Stimulated activated CD8-positive, alpha-beta memory T cell treated with anti-CD3 and anti-CD28 coated beads, Interleukin-7, amount 100 ng/mL, for 48 hours (primary cell): ENCODE measurements at regions not wholly inside any gene's neighbourhood (a gene's known extent, or its start where the extent isn't known, plus 50 kb on each side); places are given as distances from the start of the nearest gene placed in this dataset.

ENCODE experiments used
- DNase-seq, 2 donors: peaks; one replicate each; pipeline ENCODE4 v3.0.0-alpha.2; 2020; ENCODE audit warnings: low read depth in 1 of 2; ENCODE audit errors: extremely low read depth in 1 of 2

DNA sequence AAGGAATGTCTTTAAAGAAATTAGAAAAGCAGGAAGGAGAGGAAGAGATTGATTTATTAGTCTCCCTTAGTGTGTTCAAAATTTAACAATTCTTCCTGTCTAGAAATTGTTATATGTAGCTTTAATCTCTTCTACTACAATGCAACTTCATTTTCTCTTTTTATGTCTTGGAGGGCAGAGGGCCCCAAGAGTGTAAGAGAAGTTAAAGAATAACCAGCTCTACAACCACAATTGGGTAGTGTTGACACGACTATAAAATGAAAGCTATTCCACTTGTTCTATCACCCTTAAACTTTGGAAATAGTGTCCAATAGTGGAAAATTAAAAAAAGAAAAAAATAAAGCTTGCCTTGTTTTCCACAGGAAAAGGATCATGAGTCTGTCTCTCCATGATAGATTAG is 82.6 kb upstream of the DPYD start:
- no peak for DNase-seq

GRCh38 chr1:98002288-98002687 is 81.5 kb upstream of the DPYD start:
- no peak for DNase-seq

DNA sequence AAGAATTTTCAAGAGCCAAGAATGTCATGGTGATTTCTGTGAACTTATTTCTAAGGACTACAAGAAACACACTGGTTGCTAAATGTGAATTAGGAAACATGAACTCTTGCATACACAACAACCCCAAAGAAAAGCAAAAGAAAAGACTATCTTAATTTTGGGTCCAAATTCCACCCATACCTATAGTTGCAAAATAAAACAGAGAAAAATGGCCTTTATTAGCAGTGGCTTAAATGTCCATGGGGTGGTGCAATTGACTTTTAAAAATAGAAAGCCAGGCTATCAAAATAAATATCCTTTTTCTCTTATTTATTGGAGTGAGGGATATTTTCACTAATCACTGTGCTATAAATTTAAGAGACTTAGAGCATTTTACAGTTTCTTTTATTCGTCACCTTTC is 80.9 kb upstream of the DPYD start:
- no peak for DNase-seq

DNA sequence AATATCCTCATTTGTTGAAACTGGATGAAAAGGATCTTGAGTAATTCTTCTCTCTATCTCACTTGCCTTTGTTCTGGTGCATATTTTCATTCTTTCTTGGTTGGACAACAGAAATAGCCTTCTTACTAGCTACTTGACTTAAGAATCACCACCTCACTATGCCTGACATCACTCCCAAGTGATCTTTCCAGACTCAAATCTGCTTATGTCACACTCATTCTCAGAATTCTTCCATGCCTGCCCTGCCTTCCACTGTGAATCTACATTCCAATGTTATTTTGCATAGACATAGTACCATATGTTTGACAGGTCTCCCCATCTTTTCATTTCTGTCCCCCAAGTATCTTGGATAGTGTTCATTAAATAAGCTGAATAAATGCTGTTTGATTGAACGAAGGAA is 78.5 kb upstream of the DPYD start:
- DNase-seq, result no peak

GRCh38 chr1:97996880-97997279 is 76.0 kb upstream of the DPYD start:
- no peak for DNase-seq

GRCh38 chr1:97989094-97989680 is 68.4 kb upstream of the DPYD start:
- DNase-seq, result no peak

DNA sequence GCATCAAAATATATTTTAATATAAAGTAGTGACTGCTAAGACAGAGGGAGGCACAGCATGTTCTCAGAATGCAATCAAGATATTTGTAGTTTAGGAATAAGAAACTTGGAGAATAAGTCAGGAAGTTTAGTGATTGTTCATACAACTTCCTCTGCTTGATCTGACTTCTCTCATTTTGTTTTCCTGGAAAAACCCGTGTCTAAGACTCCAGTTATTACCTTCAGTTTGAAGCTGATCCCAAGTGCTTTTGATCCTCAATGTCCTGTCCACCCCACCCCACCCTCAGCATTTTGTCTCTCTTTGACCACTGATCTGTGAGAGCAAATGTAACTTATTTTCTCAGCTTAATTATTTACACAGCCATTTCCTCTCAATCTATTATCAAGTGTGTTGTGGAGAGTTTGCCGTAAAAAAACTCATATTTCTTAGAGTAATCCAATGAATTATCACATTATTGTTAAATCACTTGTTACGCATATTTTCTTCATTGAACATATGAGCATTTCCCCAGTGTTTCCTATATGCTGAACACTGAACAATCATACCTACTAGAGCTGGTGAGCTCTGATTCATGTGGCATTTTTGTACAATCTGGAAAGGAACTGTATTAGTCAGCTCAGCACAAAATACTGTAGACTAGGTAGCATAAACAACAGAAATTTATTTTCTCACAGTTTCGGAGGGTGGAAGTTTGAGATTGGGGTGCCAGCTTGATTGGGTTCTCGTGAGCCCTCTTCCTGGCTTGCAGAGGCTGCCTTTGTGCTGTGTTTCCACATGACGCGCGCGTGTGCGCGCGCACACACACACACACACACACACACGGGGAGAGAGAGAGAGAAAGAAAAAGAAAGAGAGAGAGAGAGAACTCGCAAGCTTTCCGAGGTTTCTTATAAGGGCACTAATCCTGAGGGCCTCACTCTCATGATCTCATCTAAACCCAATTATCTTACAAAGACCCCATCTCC is 65.5 kb upstream of the DPYD start:
- DNase-seq, result no peak

GRCh38 chr1:97983126-97983525 is 62.3 kb upstream of the DPYD start:
- no peak for DNase-seq

- DNase-seq, result no peak
These were observed 59.7 kb upstream of the DPYD start for GRCh38 chr1:97980530-97980929.

- DNase-seq, result no peak
These were observed 56.0 kb upstream of the DPYD start for GRCh38 chr1:97976801-97977200.
